ENCODE measurements at regions not wholly inside any gene's neighbourhood (a gene's known extent, or its start where the extent isn't known, plus 50 kb on each side); places are given as distances from the start of the nearest gene placed in this dataset.

- no peak for TF ChIP-seq FOXM1 (IDR thresholded peaks at IDR 0.05; ENCODE audit: low read depth)
- TF ChIP-seq FOXM1 (CRISPR knock-in tag; IDR thresholded peaks at IDR 0.05; ENCODE audit: low read depth), result no peak
- TF ChIP-seq MYC (IDR thresholded peaks at IDR 0.05; ENCODE audit: low read depth, low read length), result no peak
- TF ChIP-seq MYC (CRISPR knock-in tag; IDR thresholded peaks at IDR 0.05; ENCODE audit: borderline replicate concordance, low read depth), result no peak
- no peak for TF ChIP-seq ZNF830 (CRISPR knock-in tag; IDR thresholded peaks at IDR 0.05)
- TF ChIP-seq SMARCA4 (IDR thresholded peaks at IDR 0.05), result no peak
- no peak for TF ChIP-seq PREB (CRISPR knock-in tag; IDR thresholded peaks at IDR 0.05)
These were observed 76.1 kb upstream of the CACHD1 start for GRCh38 chr1:64393790-64394189.

All from K562 (cell line).